Activated CD4-positive, alpha-beta T cell treated with anti-CD3 and anti-CD28 coated beads for 24 hours (primary cell): ENCODE measurements at regions not wholly inside any gene's neighbourhood (a gene's known extent, or its start where the extent isn't known, plus 50 kb on each side); places are given as distances from the start of the nearest gene placed in this dataset.

ENCODE experiments used
- DNase-seq, 2 donors: peaks; one replicate each; pipeline ENCODE4 v3.0.0-alpha.2; 2020; ENCODE audit warnings: low read depth in 2 of 2

- DNase-seq, result no peak
These were observed 290.8 kb upstream of the FBXL7 start for GRCh38 chr5:15209053-15209762.

GRCh38 chr5:15206133-15206532 lies 293.8 kb upstream of the FBXL7 start:
- no peak for DNase-seq

- no peak for DNase-seq
These were observed 296.6 kb upstream of the FBXL7 start for GRCh38 chr5:15203376-15203775.

GRCh38 chr5:15191012-15191411 lies 309.0 kb upstream of the FBXL7 start:
- DNase-seq, result no peak

GRCh38 chr5:15183520-15183919 lies 311.9 kb upstream of the ANKH start:
- DNase-seq, result no peak

GRCh38 chr5:15170173-15170572 lies 298.6 kb upstream of the ANKH start:
- no peak for DNase-seq

GRCh38 chr5:15168358-15168757 lies 296.8 kb upstream of the ANKH start:
- no peak for DNase-seq

GRCh38 chr5:15160091-15160490 lies 288.5 kb upstream of the ANKH start:
- DNase-seq, result no peak

- DNase-seq, result no peak
These were observed 288.0 kb upstream of the ANKH start for GRCh38 chr5:15159606-15160005.

GRCh38 chr5:15142458-15142857 lies 270.9 kb upstream of the ANKH start:
- DNase-seq, result no peak

GRCh38 chr5:15137414-15137813 lies 265.8 kb upstream of the ANKH start:
- DNase-seq, result no peak

- DNase-seq, result no peak
These were observed 264.1 kb upstream of the ANKH start for GRCh38 chr5:15135661-15136060.

- DNase-seq, result no peak
These were observed 261.9 kb upstream of the ANKH start for GRCh38 chr5:15133456-15133965.

GRCh38 chr5:15132816-15133405 lies 261.3 kb upstream of the ANKH start:
- DNase-seq, result no peak

GRCh38 chr5:15131909-15132308 lies 260.3 kb upstream of the ANKH start:
- DNase-seq, result no peak

- DNase-seq, result no peak
These were observed 253.4 kb upstream of the ANKH start for GRCh38 chr5:15124871-15125568.

- DNase-seq, result no peak
These were observed 252.9 kb upstream of the ANKH start for GRCh38 chr5:15124461-15124860.

- no peak for DNase-seq
These were observed 246.1 kb upstream of the ANKH start for GRCh38 chr5:15117688-15118087.

- no peak for DNase-seq
These were observed 245.4 kb upstream of the ANKH start for GRCh38 chr5:15116996-15117395.

GRCh38 chr5:15106530-15107283 lies 235.1 kb upstream of the ANKH start:
- no peak for DNase-seq

- DNase-seq, result peak; percentile 1 to 4
These were observed 234.3 kb upstream of the ANKH start for GRCh38 chr5:15105799-15106393.

GRCh38 chr5:15103864-15104263 lies 232.3 kb upstream of the ANKH start:
- no peak for DNase-seq
